ENCODE measurements at regions not wholly inside any gene's neighbourhood (a gene's known extent, or its start where the extent isn't known, plus 50 kb on each side); places are given as distances from the start of the nearest gene placed in this dataset.

- DNase-seq, result no peak
Observed at GRCh38 chr2:122112216-122113005, 357.0 kb downstream of the TSN start.

GRCh38 chr2:122114421-122114820 is 359.0 kb downstream of the TSN start:
- DNase-seq, result no peak

DNA sequence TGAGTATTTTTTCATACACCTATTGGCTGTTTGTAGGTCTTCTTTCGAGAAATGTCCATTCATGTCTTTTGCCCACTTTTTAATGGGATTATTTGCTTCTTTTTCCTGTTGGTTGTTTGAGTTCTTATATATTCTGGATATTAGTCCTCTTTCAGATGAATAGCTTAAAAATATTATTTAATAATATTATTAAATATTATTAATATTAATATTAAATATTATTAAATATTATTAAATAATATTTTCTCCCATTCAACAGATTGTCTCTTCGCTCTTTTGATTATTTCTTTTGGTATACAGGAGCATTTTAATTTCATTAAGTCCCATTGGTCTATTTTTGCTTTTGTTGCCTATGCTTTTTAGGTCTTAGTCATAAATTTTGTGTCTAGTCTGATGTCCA is 361.9 kb downstream of the TSN start:
- DNase-seq, result no peak

- DNase-seq, result no peak
Observed at GRCh38 chr2:122129399-122129798, 373.9 kb downstream of the TSN start.

- no peak for DNase-seq
Observed at GRCh38 chr2:122132147-122132691, 376.8 kb downstream of the TSN start.

DNA sequence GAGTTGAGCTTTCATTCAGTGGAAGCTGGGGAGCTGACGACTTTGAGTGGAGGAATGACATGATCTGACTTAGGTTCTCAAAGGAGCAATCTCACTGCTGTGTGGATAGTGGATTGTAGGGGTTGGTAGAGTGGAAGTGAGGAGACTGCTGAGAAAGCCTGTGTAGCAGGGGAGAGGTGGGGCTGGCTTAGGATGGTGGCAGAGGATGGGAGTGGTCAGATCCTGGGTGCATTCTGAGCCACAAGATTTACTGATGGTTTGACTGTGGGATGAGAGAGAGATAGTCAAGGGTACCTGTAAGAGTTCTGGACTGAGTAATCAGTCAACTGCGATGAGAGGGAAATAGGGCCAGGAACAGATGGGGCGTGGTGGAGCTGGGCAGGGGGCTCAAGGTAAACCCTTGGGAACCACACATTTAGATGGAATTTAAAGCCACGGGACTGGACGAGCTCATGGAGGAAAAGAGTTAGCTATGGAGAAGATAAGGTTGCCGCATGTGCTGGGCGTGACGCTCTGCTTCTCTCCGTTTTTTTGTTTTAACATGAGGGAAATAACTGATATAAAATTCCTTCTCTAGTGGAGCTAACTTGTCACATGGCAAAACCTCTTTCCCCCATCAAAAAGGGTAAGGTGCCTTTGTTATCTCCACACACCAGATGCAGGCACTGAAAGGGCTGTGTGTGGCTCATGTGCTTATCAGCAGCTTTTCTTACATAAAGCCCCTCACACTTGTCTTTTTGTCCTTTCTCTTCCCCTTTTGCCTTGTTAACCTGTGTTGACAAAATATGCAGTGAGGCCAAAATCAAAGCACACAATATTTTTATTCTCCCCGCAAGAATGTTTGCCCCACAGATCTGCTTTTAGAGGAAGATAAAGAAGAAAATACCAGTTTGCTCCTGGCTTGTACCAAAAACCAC is 379.8 kb downstream of the TSN start:
- no peak for DNase-seq

- peak in 1 of 2 donors; percentile 15 for DNase-seq
Observed at GRCh38 chr2:122136056-122136455, 380.6 kb downstream of the TSN start.

DNA sequence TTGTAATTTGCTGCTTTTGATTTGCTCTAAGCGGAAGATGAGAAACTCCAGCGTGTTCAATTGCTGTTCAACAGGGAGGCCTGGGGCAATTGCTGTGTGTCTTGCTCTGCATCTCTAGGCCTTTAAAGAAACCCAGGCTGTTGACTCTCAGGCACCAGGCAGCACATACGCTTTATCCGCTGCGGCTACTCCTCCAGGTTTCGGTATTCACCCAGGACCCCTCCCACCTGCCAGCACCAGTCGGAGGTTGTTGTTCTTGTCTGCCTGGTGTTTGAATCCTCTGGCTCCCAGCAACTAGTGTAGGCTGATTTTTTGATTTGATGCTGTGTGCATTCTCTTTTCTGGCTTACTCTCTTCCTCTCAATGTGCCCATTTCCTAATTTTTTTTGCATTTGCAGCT is 383.1 kb downstream of the TSN start:
- DNase-seq, result no peak

- no peak for DNase-seq
Observed at GRCh38 chr2:122139739-122140420, 384.4 kb downstream of the TSN start.

- no peak for DNase-seq
Observed at GRCh38 chr2:122144884-122145283, 389.4 kb downstream of the TSN start.

GRCh38 chr2:122145856-122146255 is 390.4 kb downstream of the TSN start:
- no peak for DNase-seq

- no peak for DNase-seq
Observed at GRCh38 chr2:122148128-122148767, 392.8 kb downstream of the TSN start.

- no peak for DNase-seq
Observed at GRCh38 chr2:122150524-122151280, 395.3 kb downstream of the TSN start.

GRCh38 chr2:122152571-122152970 is 397.1 kb downstream of the TSN start:
- no peak for DNase-seq

- DNase-seq, result no peak
Observed at GRCh38 chr2:122156176-122156890, 400.9 kb downstream of the TSN start.

GRCh38 chr2:122157158-122157557 is 401.7 kb downstream of the TSN start:
- no peak for DNase-seq

- no peak for DNase-seq
Observed at GRCh38 chr2:122163617-122164016, 408.2 kb downstream of the TSN start.

DNA sequence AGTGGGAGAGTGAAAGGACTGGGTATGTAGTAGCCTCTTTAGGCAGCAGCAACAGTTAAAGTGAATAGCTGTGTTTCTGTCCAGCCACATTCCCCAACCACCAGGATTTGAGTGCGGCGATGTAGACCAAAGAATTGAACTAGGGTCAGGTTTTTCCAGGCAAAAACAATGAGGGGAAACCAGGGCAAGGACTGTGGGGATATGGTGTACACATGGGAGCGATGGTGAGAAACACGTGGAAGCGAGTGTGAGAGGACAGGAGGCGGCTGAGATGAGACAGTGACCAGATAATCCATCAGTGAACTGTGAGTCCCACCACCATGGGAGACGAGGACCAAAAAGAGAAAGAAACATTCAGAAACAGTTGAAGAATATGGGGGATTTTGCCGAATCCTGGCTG is 409.5 kb downstream of the TSN start:
- DNase-seq, result no peak

DNA sequence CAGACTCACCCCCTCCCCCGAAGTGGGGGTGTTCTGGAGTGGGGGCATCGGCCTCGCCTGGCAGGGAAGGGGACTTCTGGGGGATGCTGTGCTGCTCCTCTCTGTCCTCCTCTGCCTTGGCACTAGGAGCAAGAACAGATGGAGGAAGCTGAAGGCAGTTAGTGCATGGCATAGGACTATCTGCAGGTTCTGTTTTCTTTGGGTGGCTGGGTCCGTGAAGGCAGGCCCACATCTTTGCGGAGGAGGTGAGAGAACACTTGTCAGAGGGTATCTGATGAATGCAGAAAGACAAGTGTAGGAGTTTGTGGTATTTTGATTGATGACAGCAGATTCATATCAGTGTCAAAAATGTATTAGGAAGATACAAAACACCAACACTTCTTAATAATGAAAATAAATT is 411.4 kb downstream of the TSN start:
- DNase-seq, result no peak

- no peak for DNase-seq
Observed at GRCh38 chr2:122167515-122167914, 412.1 kb downstream of the TSN start.

All from right lung (tissue), 2 donors.